ENCODE measurements at regions not wholly inside any gene's neighbourhood (a gene's known extent, or its start where the extent isn't known, plus 50 kb on each side); places are given as distances from the start of the nearest gene placed in this dataset.

GRCh38 chrX:87727620-87728019 is 210.0 kb downstream of the KLHL4 start:
- peak; percentile 73 for DNase-seq (ENCODE audit: low read depth)

- DNase-seq (ENCODE audit: low read depth), result peak; percentile 77
Measured at GRCh38 chrX:87728024-87728423, 210.4 kb downstream of the KLHL4 start.

DNA sequence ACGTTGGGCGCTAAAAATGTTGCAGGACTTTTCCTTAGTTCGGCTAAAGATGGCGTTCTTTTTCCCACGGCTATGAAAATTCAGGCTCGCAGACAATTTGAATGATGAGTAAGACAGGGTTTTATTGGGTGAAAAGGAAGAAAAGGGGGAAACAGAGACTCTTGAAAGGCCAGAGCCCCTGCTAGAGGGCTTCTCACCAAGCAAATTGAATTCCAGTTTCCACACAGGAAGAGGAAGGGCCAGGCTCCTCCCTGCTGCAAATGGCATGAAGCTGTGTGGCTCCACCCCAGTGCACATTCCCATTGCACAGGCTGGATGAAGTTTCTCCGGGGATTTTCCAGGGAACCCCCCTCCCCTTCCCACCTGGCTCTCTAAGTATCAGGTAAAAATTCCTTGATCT is 210.9 kb downstream of the KLHL4 start:
- DNase-seq (ENCODE audit: low read depth), result peak; percentile 60

- DNase-seq (ENCODE audit: low read depth), result peak; percentile 5
Measured at GRCh38 chrX:87732133-87732532, 214.5 kb downstream of the KLHL4 start.

DNA sequence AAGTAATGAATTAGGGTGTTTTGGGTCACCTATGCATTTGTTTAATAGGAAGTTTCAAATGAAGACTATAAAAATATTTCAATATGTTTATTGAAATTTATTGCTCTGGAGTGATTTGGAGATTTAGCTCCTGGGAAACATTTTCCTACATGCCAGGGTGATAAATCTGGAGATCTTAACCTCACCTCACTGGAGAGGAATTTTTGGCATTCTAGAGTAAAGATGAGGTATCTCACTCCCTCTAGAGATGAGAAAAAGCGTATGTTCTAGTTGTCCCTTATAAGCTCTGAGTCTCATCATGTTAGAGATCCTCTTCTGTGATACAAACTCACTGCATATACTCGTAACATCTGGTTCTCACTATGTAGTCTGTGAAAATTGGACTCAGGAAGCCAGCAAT is 219.0 kb downstream of the KLHL4 start:
- DNase-seq (ENCODE audit: low read depth), result no peak

GRCh38 chrX:87744391-87744790 is 226.8 kb downstream of the KLHL4 start:
- no peak for DNase-seq (ENCODE audit: low read depth)

- DNase-seq (ENCODE audit: low read depth), result no peak
Measured at GRCh38 chrX:87755493-87755892, 237.9 kb downstream of the KLHL4 start.

DNA sequence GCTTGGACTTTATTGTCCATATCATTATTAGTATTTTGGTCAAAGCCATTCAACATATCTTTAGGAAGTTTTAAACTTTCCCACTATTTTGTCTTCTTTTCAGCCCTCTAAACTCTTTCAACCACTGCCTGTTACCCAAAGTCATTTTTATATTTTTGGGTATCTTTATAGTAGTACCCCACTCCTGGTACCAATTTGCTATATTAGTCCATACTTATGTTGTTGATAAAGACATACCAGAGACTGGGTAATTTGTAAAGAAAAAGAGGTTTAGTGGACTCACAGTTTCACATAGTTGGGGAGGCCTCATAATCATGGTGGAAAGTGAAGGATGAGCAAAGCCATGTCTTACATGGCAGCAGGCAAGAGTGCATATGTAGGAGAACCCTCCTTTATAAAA is 271.4 kb downstream of the KLHL4 start:
- DNase-seq (ENCODE audit: low read depth), result no peak

DNA sequence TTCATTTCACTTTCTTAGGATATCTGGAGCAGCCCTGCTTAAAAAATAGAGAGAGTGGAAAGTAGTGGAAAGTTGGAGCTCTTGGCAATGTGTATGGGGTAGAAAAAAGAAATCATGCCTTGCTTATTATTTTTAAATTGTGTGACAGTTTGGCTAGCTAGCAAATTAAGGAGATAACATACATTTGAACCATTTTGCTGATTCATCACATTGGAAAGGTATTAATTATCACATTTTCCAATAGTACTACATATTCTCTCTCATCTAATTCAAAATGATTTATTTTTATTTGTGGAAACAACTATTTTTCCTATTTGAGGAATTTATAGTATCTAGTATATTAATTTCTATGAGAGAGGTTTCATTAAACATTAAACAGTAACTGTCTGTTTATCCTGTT is 280.4 kb downstream of the KLHL4 start:
- DNase-seq (ENCODE audit: low read depth), result no peak

DNA sequence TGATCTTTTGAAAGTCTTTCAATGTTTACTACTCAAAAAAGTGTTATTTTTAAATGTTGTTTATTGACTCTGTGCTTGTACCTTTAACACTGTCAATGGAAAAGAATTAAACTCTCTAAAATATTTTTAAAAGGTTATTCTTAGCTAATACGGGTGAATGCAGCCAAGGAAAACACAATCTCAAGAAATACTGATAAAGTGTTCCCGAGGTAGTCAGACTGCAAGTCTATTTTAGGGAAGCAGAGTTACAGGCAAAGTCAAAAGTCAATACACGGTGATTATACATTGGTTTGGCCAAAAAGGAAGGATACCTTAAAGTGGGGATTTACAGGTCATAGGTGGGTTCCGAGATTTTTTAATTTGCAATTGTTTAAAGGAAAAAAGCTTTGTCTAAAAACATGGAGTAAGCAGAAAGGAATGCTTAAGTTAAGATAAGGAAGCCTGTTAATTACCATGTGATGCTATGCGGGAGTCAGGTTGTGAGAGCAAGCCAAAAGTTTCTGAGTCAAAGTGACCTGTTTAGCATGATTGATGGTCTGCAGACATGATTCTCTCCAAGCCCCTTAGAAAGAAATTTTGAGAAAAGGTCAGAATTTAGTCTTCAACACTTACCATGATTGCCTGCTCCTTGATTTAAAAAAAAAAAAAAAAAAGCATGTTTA is 288.4 kb downstream of the KLHL4 start:
- DNase-seq (ENCODE audit: low read depth), result no peak

- DNase-seq (ENCODE audit: low read depth), result no peak
Measured at GRCh38 chrX:87808576-87809243, 291.1 kb downstream of the KLHL4 start.

DNA sequence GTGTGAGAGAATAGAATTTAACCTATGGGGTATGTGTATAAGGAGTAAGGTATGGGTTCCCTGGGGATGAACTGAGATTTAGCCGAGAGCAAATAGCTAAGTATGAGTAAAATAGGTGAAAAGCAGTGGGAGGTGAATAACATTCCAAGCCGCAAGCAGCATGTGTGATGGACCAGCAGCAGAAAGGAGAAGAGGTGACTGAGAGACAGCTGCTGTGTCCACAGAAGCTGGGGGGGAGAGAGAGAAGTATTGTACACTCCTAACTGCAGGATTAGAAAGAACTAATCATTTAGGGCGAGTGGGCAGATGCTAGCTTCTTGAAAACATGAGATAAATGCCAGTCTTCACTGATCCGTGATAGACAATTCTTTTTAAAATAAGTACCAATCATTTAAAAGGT is 296.0 kb downstream of the KLHL4 start:
- no peak for DNase-seq (ENCODE audit: low read depth)

DNA sequence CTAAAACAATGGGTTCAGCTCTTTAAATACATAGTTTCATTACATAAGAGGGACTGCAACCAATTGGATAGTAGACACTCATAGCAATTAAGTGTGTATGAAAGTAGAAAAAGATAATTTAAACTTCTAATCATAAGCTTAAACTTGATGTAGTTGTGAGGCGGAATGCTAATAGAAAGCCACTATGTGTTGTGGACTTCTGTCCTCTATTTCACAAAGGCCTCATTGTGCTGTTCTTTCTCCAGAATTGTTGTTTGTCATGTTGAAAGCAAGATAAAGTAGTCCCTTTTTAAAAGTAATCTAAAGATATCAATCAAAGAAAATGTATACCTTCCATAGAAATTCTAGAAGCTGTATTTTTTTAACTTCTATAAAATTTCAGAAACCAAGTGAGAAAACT is 329.4 kb downstream of the KLHL4 start:
- no peak for DNase-seq (ENCODE audit: low read depth)

DNA sequence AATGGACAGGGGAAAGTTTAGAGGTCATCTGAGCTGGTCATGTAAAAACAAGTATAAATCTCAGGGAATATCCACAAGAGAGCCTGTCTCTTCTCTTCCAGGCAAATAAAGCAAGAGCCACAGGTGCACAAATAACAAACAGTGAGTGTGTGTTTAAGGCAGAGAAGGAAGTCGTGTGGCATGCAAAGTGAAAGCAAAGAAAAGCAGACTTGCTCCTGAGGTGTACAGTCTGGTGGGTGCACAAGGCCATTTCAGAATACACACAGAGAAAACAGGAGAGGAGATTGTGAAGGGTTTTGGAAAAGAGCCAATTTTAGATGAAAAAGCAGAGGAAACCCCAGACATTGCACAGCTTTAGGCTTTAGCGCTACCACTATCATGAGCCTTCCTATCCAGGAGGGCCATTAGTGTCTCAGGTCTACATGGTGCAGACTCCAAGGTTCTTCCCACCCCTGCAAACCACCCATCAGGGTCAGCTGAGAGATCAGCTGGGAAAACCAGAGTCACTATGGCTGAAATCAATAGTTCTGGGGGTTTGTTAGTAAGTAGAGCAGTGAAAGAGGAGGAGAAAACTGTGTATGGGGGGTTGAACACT is 355.8 kb downstream of the KLHL4 start:
- DNase-seq (ENCODE audit: low read depth), result no peak

- DNase-seq (ENCODE audit: low read depth), result no peak
Measured at GRCh38 chrX:87874043-87874442, 356.4 kb downstream of the KLHL4 start.

DNA sequence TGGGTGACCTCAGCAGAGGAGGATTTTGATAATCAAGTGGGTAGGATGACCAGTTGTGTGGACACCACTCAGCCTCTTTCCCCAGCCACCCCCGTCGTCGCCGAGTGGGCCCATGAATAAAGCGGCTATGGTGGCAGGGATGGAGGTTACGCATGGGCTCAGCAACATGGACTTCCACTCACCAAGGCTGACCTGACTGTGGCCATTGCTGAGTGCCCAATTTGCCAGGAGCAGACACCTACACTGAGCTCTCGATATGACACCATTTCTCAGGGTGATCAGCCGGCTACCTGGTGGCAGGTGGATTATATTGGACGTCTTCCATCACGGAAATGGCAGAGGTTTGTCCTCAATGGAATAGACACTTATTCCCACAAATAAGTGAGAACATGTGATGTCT is 361.3 kb downstream of the KLHL4 start:
- no peak for DNase-seq (ENCODE audit: low read depth)

DNA sequence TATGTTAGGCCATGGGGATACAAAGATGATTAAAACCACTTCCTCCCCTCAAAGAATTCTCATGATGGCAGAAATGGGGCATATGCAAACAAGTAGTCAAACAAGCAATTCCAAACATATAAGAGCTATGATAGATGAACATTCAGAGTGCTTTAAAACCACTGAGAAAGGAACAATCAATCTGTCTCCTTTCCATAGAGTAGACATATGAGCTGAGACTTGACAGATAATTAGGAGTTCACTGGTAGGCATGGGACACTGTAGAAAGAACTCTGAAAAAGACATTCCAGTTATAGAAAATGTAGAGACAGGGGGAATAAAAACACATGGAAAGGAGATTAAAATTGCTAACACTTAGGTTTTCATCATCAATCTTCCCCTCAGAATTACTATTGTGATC is 372.8 kb downstream of the KLHL4 start:
- no peak for DNase-seq (ENCODE audit: low read depth)

DNA sequence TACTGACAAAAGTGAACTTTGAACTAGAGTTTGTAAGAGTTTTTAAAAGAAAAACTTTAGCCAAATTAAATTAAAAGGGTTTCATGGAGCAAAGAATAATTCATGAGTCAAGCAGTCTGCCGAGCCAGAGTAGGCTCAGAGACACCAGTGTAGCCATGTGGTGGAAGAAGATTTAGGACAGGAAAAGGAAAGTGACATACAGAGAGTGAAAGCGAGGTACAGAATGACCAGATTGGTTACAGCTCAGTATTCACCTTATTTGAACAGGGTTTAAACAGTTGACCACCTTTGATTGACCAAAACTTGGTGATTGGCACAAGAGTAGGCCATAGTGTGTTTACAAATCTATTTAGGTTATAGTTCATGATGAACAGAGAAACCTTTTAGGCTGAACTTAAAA is 377.8 kb downstream of the KLHL4 start:
- no peak for DNase-seq (ENCODE audit: low read depth)

DNA sequence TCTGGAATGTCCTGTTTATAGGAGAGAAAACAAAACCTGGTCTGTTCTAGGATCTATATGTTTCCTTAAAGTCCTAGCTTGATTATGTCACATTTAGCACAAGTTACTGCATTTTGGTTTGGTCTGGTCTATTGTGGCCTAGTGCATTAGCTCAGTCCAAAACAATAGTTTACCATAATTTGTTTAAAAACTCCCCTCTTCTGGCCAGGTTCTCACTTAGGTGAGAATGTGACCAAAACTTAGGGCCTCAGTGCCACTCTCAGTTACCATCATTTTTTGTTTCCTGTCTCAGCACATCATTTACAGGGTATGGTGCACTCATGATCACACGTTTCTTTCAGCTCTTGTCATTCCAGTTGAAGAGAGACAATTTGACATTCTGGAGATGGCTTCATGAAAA is 378.5 kb downstream of the KLHL4 start:
- no peak for DNase-seq (ENCODE audit: low read depth)

- DNase-seq (ENCODE audit: low read depth), result peak; percentile 35
Measured at GRCh38 chrX:87900320-87900908, 382.8 kb downstream of the KLHL4 start.

- peak; percentile 1 for DNase-seq (ENCODE audit: low read depth)
Measured at GRCh38 chrX:87901060-87901459, 383.5 kb downstream of the KLHL4 start.

GRCh38 chrX:87914726-87915125 is 397.1 kb downstream of the KLHL4 start:
- DNase-seq (ENCODE audit: low read depth), result no peak

GRCh38 chrX:87924619-87925018 is 407.0 kb downstream of the KLHL4 start:
- no peak for DNase-seq (ENCODE audit: low read depth)

Data from RPMI7951 (cell line).